ENCODE measurements at regions not wholly inside any gene's neighbourhood (a gene's known extent, or its start where the extent isn't known, plus 50 kb on each side); places are given as distances from the start of the nearest gene placed in this dataset.
"Not testable (repeated sequence)": the region's sequence is repeated elsewhere in the genome, so short reads cannot be mapped to it uniquely, and the experiment has no call there.

GRCh38 chr6:1156411-1156810 lies 155.5 kb upstream of the FOXQ1 start:
- DNase-seq (ENCODE audit: low read depth, low spot score): not testable (repeated sequence)

DNA sequence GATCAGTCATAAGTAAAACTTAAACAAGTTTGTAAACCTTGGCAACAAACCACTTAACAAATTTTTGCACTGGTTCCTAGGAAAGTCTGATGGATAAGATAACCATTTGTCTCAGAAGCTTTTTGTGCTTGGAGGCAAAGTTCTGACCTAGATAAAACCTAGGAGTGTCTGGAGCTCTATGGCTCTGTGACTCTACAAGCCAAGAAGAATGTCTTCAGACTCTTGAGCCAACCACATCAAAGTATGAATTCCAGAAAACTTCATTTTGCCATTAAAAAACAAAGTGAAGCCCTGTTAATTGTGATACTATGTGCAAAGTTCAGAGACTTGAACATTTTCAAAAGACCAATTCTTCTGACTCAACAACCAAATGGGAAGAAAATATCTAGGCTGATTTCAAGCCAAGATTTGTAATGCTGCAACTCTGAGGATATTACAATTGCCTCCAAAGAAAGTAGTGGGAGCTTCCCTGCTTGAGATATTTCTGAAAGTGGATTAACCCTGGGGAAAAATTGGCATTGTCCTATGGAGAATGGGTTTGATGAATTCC lies 158.1 kb upstream of the FOXQ1 start:
- no peak for DNase-seq (ENCODE audit: low read depth, low spot score)

- no peak for DNase-seq (ENCODE audit: low read depth, low spot score)
Measured at GRCh38 chr6:1146500-1146899, 165.4 kb upstream of the FOXQ1 start.

- DNase-seq (ENCODE audit: low read depth, low spot score): no peak
Measured at GRCh38 chr6:1145768-1146218, 166.1 kb upstream of the FOXQ1 start.

- DNase-seq (ENCODE audit: low read depth, low spot score): no peak
Measured at GRCh38 chr6:1144842-1145767, 166.8 kb upstream of the FOXQ1 start.

DNA sequence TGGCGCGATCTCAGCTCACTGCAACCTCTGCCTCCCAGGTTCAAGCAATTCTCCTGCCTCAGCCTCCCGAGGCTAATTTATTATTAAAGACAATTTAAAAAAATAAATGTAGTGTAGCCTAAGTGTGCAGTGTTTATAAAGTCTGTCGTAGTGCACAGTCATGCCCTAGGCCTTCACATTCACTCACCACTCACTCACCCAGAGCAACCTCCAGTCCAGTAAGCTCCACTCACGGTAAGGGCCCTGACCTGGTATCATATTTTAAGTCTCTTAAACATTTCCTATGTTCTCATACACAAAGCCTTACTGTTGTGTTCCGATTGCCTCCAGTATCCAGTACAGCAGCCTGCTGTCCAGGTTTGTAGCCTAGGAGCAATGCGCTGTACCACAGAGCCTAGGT lies 168.2 kb upstream of the FOXQ1 start:
- DNase-seq (ENCODE audit: low read depth, low spot score): no peak

GRCh38 chr6:1139155-1139890 lies 172.6 kb upstream of the FOXQ1 start:
- DNase-seq (ENCODE audit: low read depth, low spot score): no peak

- no peak for DNase-seq (ENCODE audit: low read depth, low spot score)
Measured at GRCh38 chr6:1137849-1138248, 174.0 kb upstream of the FOXQ1 start.

- DNase-seq (ENCODE audit: low read depth, low spot score): no peak
Measured at GRCh38 chr6:1136827-1137226, 175.1 kb upstream of the FOXQ1 start.

- DNase-seq (ENCODE audit: low read depth, low spot score): no peak
Measured at GRCh38 chr6:1136415-1136774, 175.5 kb upstream of the FOXQ1 start.

DNA sequence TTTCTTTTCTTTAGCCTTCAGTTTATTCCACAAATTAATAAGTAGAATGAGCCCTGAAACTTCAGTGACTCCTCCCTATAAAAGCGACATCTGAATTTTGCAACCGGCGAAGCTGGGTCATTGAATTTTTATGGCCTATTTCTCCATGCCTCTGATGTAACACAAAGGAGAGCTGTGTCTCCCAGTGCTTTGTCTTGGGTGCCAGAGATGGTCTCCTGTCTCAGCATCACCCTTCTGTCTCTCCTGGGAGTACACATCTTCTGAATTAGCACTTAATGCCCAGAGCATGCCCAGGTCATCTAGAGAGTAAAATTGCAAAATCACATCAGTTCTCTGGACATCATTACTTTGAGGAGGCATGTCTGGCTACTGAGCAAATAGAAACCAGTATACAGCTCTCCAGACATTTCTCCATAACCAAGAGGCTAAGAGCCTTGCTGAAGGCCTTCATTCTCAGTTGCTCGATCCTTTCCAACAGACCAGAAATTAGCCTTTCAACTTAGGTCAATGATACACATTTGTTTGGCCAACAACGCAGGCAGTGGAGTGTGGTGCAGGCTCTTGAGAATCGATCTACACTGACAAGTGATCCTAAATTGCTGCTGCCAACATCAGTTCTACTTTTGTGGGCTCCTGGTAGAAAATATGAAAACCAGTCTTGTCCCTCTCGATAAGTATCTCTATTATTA lies 176.0 kb upstream of the FOXQ1 start:
- no peak for DNase-seq (ENCODE audit: low read depth, low spot score)

GRCh38 chr6:1131285-1132079 lies 180.4 kb upstream of the FOXQ1 start:
- DNase-seq (ENCODE audit: low read depth, low spot score): no peak

GRCh38 chr6:1130709-1131108 lies 181.2 kb upstream of the FOXQ1 start:
- no peak for DNase-seq (ENCODE audit: low read depth, low spot score)

DNA sequence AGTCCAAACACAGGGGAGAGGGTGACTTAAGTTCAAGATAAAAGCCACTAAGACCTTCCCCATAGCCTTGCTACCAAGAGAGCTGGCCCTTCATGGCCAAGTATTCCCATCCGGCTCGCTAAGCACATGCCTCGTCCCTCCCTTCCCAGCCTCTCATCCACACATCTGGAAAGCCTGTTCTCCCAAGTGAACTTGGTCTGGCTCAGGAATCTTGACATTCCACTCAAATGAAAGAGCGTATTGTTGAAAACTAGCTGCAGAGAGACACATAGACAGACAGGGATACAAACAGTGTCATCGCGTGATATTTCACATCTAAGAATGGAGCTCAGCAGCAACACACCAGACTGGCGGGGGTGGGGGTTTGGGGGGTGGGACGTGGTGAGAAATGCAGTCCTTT lies 182.8 kb upstream of the FOXQ1 start:
- DNase-seq (ENCODE audit: low read depth, low spot score): no peak

DNA sequence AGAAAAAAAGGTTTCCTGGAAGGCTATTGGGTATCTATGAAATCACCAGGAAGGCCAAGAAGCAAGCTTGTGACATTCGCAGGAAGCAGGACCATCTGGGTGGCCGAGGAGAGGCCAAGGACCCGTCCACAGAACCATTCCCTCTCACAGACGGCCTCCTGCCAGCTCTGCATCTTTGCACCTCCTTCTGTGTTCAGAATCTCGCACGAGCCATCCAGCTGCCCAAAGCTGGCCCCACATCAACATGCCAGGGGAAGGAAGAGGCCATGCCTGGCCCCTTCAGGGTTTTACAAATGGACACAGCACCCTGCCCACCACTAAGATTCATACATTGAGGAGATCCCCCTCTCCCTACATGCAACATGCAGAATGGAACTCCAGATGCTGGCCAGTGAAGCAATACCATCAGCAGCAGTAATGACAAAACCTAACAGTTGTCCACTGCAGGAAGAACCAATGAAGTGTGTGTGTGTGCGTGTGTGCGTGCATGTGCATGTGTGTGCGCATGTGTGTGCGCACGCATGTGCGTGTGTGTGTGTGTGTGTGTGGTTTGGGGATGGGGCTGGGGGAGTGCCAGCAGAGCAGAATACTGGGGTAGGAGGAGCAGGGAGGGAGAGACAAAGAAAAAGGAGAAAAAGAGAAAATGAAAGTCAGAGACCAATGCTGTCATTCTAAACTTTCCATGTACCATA lies 184.2 kb upstream of the FOXQ1 start:
- DNase-seq (ENCODE audit: low read depth, low spot score): no peak

DNA sequence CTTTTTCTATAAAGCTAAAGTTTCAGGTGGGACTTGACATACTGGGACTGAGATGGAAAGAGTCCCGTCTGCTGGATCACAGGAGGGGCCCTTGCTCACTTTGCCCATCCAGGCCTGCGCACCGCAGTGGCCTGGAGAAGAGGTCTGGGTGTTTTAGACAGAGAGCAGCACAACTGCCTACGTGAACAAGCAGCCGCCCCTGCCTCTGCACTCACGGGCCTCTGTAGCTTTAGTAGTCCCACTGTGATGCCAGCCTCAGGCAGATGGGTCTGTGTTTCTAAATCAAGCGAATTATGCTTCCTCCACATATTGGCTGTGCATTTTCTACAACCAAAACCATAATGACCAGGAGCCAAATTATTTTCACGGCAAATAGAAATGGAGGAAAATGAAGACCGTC lies 184.8 kb upstream of the FOXQ1 start:
- no peak for DNase-seq (ENCODE audit: low read depth, low spot score)

DNA sequence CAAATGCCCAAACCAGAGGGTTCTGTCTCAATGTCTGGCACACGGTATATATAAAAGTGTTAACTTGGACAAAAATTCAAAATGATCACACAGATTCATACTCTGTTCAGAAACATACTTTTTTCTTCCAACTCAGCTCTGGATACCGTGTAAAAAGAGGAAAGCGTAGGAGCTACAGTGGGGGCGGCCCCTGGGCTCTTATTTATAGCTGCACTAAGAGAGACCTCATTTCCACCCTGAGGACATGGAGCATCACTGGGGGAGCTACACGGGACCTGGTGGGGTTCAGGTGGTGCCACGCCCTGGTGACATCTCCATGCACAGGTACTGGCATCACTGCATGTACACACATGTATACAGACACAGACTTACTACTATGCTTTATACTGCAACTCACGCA lies 185.9 kb upstream of the FOXQ1 start:
- DNase-seq (ENCODE audit: low read depth, low spot score): no peak

- DNase-seq (ENCODE audit: low read depth, low spot score): no peak
Measured at GRCh38 chr6:1125297-1125696, 186.6 kb upstream of the FOXQ1 start.

DNA sequence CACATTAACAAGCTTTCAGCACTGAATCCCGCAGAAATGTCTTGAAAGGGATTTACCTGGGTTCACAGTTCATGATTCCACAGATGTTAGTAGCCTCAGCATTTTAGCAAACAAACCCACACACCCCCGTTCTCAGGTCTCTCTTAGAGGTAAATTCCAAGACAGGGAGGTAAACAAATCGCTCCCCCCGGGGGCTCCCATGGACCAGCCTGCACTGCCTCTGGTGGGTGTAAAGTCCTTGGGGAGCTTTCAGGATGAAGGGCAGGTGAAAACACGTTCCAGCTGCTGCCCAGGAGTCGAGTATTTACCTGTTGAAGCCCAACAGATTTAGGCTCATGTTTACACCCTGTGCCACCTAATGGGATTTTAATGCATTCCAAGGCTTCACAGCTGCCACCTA lies 187.0 kb upstream of the FOXQ1 start:
- DNase-seq (ENCODE audit: low read depth, low spot score): no peak
